ENCODE measurements at regions not wholly inside any gene's neighbourhood (a gene's known extent, or its start where the extent isn't known, plus 50 kb on each side); places are given as distances from the start of the nearest gene placed in this dataset.
A peak's percentile ranks its signal among the peaks of the same experiment; 100 is the strongest.

GRCh38 chr15:39092354-39092753 is 488.5 kb upstream of the THBS1 start:
- no peak overlapping the region for H3K9ac ChIP-seq
- H3K79me2 ChIP-seq (ENCODE audit: insufficient read depth), result no peaks in the 10 kb centered on the region
- H3F3A ChIP-seq (ENCODE audit: insufficient read depth), result peaks cover 22% of the 10 kb centered on the region; the same call in 1 of the 2 replicates
- no peak overlapping the region for H3K27ac ChIP-seq
- no peaks in the 10 kb centered on the region for H3K27me3 ChIP-seq (replicated peaks; ENCODE audit: insufficient read depth)
- in situ Hi-C loops (cut with MboI), result no loop called here
- no peak overlapping the region for H3K4me3 ChIP-seq
- no peaks in the 10 kb centered on the region for H4K20me1 ChIP-seq (ENCODE audit: insufficient read depth)
- no peak overlapping the region for H2AFZ ChIP-seq
- DNase-seq, result no peak
- TF ChIP-seq EZH2 (IDR thresholded peaks at IDR 0.05; ENCODE audit: insufficient read depth, poor library complexity, severe bottlenecking) (no peak), EZH2phosphoT487 (IDR thresholded peaks at IDR 0.05; ENCODE audit: insufficient read depth, low read depth) (no peak)
- H3K4me1 ChIP-seq (ENCODE audit: insufficient read depth), result peaks cover 20% of the 10 kb centered on the region
- no peak overlapping the region for H3K4me2 ChIP-seq (ENCODE audit: unreplicated experiment)
- no peaks in the 10 kb centered on the region for H3K36me3 ChIP-seq (ENCODE audit: low read depth)
- H3K9me2 ChIP-seq (ENCODE audit: insufficient read depth), result no peaks in the 10 kb centered on the region
- H3K9me3 ChIP-seq (ENCODE audit: low read depth), result no peaks in the 10 kb centered on the region
- 90 to 91% methylated on average over 4 of the region's 4 CpGs for WGBS, 2 experiments (ENCODE audit: low coverage in 1 of 2, low lambda C conversion rate in 2 of 2, missing lambda C conversion rate in 2 of 2)

DNA sequence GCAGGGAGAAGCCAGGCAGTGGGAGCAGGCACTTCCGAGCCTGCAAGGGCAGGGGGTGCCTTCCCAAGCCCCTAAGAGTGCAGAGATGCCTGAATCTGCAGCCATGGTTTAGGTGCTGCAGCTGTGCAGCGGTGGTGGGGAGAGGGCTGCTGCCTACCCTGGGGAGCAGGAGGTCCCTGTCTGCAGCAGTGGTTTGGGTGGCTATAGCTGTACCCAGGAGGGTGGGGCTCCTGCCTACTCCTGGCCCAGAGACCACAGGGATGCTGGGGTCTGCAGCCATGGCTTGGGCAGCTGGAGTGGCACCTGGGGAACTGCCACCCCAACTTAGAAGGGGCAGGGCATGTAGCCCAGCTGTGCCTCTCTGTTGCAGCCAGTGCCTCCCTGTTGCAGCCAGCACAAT is 488.1 kb upstream of the THBS1 start:
- no peak for TF ChIP-seq EZH2phosphoT487 (IDR thresholded peaks at IDR 0.05; ENCODE audit: insufficient read depth, low read depth)
- TF ChIP-seq EZH2 (IDR thresholded peaks at IDR 0.05; ENCODE audit: insufficient read depth, poor library complexity, severe bottlenecking), result no peak
- H3K36me3 ChIP-seq (ENCODE audit: low read depth), result no peaks in the 10 kb centered on the region
- no peak overlapping the region for H3K4me2 ChIP-seq (ENCODE audit: unreplicated experiment)
- H3F3A ChIP-seq (ENCODE audit: insufficient read depth), result peaks cover 19% of the 10 kb centered on the region; the same call in 1 of the 2 replicates
- H3K27ac ChIP-seq, result no peak overlapping the region
- no peaks in the 10 kb centered on the region for H3K9me3 ChIP-seq (ENCODE audit: low read depth)
- no peak overlapping the region for H2AFZ ChIP-seq
- no peaks in the 10 kb centered on the region for H3K9me2 ChIP-seq (ENCODE audit: insufficient read depth)
- peaks cover 20% of the 10 kb centered on the region for H3K4me1 ChIP-seq (ENCODE audit: insufficient read depth)
- no peaks in the 10 kb centered on the region for H3K27me3 ChIP-seq (replicated peaks; ENCODE audit: insufficient read depth)
- H3K79me2 ChIP-seq (ENCODE audit: insufficient read depth), result no peaks in the 10 kb centered on the region
- H3K4me3 ChIP-seq, result no peak overlapping the region
- in situ Hi-C loops (cut with MboI), result no loop called here
- 78 to 82% methylated on average over 2 of the region's 2 CpGs for WGBS, 2 experiments (ENCODE audit: low coverage in 1 of 2, low lambda C conversion rate in 2 of 2, missing lambda C conversion rate in 2 of 2)
- no peak for DNase-seq
- no peak overlapping the region for H3K9ac ChIP-seq
- no peaks in the 10 kb centered on the region for H4K20me1 ChIP-seq (ENCODE audit: insufficient read depth)

- TF ChIP-seq EZH2phosphoT487 (IDR thresholded peaks at IDR 0.05; ENCODE audit: insufficient read depth, low read depth) (no peak), EZH2 (IDR thresholded peaks at IDR 0.05; ENCODE audit: insufficient read depth, poor library complexity, severe bottlenecking) (no peak)
- in situ Hi-C loops (cut with MboI), result no loop called here
- Histone ChIP-seq H3K9ac (no peak overlapping the region), H2AFZ (no peak overlapping the region), H3K9me3 (ENCODE audit: low read depth) (no peaks in the 10 kb centered on the region), H3K27me3 (replicated peaks; ENCODE audit: insufficient read depth) (no peaks in the 10 kb centered on the region), H3K79me2 (ENCODE audit: insufficient read depth) (no peaks in the 10 kb centered on the region), H3K4me3 (no peak overlapping the region), H3K4me1 (ENCODE audit: insufficient read depth) (peaks cover 21% of the 10 kb centered on the region), H3K9me2 (ENCODE audit: insufficient read depth) (no peaks in the 10 kb centered on the region), H3K27ac (peak overlapping the region; percentile 10), H3F3A (ENCODE audit: insufficient read depth) (peaks cover 17% of the 10 kb centered on the region; the same call in 1 of the 2 replicates), H3K36me3 (ENCODE audit: low read depth) (no peaks in the 10 kb centered on the region), H3K4me2 (ENCODE audit: unreplicated experiment) (no peak overlapping the region), H4K20me1 (ENCODE audit: insufficient read depth) (no peaks in the 10 kb centered on the region)
- peak; percentile 51 for DNase-seq
These were observed 486.8 kb upstream of the THBS1 start for GRCh38 chr15:39094116-39094515.

DNA sequence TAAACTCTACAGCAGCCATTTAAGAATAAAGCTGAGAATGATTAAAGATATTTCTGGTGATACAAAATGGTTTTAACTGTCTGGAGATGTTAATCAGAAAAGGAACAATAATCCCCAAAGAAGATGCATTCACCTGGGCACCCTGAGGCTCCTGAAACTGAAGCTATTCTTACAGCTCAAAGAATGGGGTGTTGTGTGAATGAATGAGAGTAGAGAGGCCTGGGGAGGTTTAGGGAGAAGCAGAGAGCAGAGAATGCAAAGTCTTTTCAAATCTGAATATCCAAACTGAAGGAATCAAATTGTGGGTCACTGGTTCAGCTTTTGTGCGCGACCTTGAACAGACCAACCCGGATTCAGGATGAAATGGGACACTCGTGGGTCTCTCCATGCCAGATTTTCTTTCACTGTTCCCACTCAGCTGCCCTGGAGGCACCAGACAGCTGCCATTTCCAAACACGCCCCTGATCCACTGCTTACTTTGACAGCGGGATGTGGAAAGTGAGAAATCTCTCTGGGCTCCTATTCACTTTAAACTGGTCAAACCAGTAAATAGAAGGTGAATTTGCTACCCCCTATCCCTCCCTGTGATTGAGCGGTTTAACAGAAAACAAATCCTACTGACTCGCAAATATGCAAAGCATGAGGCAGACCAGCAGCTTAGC is 485.5 kb upstream of the THBS1 start:
- no peaks in the 10 kb centered on the region for H3K36me3 ChIP-seq (ENCODE audit: low read depth)
- 85 to 88% methylated on average over 8 of the region's 8 CpGs for WGBS, 2 experiments (ENCODE audit: low coverage in 1 of 2, low lambda C conversion rate in 2 of 2, missing lambda C conversion rate in 2 of 2)
- no peaks in the 10 kb centered on the region for H3K9me2 ChIP-seq (ENCODE audit: insufficient read depth)
- no peak overlapping the region for H2AFZ ChIP-seq
- no peak overlapping the region for H3K9ac ChIP-seq
- H3K4me2 ChIP-seq (ENCODE audit: unreplicated experiment), result no peak overlapping the region
- H3K4me1 ChIP-seq (ENCODE audit: insufficient read depth), result peaks cover 33% of the 10 kb centered on the region
- H3K9me3 ChIP-seq (ENCODE audit: low read depth), result no peaks in the 10 kb centered on the region
- H4K20me1 ChIP-seq (ENCODE audit: insufficient read depth), result no peaks in the 10 kb centered on the region
- H3F3A ChIP-seq (ENCODE audit: insufficient read depth), result peaks cover 24% of the 10 kb centered on the region
- H3K27ac ChIP-seq, result no peak overlapping the region
- in situ Hi-C loops (cut with MboI), result no loop called here
- no peaks in the 10 kb centered on the region for H3K79me2 ChIP-seq (ENCODE audit: insufficient read depth)
- no peaks in the 10 kb centered on the region for H3K27me3 ChIP-seq (replicated peaks; ENCODE audit: insufficient read depth)
- H3K4me3 ChIP-seq, result no peak overlapping the region
- TF ChIP-seq EZH2 (IDR thresholded peaks at IDR 0.05; ENCODE audit: insufficient read depth, poor library complexity, severe bottlenecking) (no peak), EZH2phosphoT487 (IDR thresholded peaks at IDR 0.05; ENCODE audit: insufficient read depth, low read depth) (no peak)
- DNase-seq, result no peak
